ENCODE measurements at regions not wholly inside any gene's neighbourhood (a gene's known extent, or its start where the extent isn't known, plus 50 kb on each side); places are given as distances from the start of the nearest gene placed in this dataset.

DNA sequence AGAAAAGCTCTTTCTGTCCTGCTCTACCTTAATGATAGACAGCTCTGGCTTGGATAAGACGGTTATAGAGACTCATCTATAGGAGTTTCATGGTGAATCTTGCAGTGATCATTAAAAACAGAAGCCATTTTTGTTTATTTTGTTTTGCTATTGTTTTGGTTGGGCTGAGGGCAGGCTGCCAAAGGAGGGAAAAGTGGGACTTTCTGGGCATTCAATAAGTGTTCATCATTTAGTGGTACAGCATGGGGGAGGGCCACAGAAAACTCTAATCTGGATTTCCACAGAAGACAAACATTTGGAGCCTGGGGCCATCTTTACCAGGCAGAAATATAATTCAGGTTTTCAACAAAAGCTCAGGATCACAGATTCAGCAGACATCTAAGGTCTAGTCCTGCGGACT lies 62.4 kb upstream of the EFEMP1 start:
- TF ChIP-seq, protein P1, sequence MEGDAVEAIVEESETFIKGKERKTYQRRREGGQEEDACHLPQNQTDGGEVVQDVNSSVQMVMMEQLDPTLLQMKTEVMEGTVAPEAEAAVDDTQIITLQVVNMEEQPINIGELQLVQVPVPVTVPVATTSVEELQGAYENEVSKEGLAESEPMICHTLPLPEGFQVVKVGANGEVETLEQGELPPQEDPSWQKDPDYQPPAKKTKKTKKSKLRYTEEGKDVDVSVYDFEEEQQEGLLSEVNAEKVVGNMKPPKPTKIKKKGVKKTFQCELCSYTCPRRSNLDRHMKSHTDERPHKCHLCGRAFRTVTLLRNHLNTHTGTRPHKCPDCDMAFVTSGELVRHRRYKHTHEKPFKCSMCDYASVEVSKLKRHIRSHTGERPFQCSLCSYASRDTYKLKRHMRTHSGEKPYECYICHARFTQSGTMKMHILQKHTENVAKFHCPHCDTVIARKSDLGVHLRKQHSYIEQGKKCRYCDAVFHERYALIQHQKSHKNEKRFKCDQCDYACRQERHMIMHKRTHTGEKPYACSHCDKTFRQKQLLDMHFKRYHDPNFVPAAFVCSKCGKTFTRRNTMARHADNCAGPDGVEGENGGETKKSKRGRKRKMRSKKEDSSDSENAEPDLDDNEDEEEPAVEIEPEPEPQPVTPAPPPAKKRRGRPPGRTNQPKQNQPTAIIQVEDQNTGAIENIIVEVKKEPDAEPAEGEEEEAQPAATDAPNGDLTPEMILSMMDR (conservative IDR thresholded peaks at IDR 0.05; ENCODE audit: low read length) = no peak
- TF ChIP-seq EZH2phosphoT487 (IDR thresholded peaks at IDR 0.05; ENCODE audit: borderline replicate concordance) = no peak
